CD14-positive monocyte (primary cell): ENCODE measurements at regions not wholly inside any gene's neighbourhood (a gene's known extent, or its start where the extent isn't known, plus 50 kb on each side); places are given as distances from the start of the nearest gene placed in this dataset.

ENCODE experiments used
- DNase-seq, 3 donors: peaks; one replicate each; pipeline ENCODE4 v3.0.0-alpha.2; 2011 to 2022
- H2AFZ ChIP-seq: 2 replicates; pipeline ENCODE4 v1.6.0; 2012; ENCODE audit warnings: mild to moderate bottlenecking, low read depth, low read length, inconsistent platforms; ENCODE audit not compliant: insufficient read depth, poor library complexity, severe bottlenecking
- H3K27ac ChIP-seq, 2 donors: 1 replicate in 1 of 2; 2 replicates in 1 of 2; pipeline ENCODE4 v1.5.1; 2012 to 2013; ENCODE audit warnings: low read length in 2 of 2, control low read depth in 1 of 2, inconsistent platforms in 1 of 2, low read depth in 1 of 2, mild to moderate bottlenecking in 1 of 2
- H3K27me3 ChIP-seq, 2 donors: one replicate each; pipeline versions ENCODE4 v1.6.0 to v1.6.1; 2011 to 2013; ENCODE audit warnings: low read length in 2 of 2; ENCODE audit not compliant: control insufficient read depth in 2 of 2, insufficient read depth in 2 of 2
- H3K36me3 ChIP-seq, 2 donors: replicated peaks in 1 of 2; 1 replicate in 1 of 2; 2 replicates in 1 of 2; pipeline versions ENCODE4 v1.5.1 to v1.6.1; 2012 to 2013; ENCODE audit warnings: low read length in 2 of 2, control low read depth in 1 of 2, inconsistent platforms in 1 of 2, mild to moderate bottlenecking in 1 of 2; ENCODE audit not compliant: insufficient read depth in 2 of 2, control insufficient read depth in 1 of 2
- H3K4me1 ChIP-seq, 2 donors: 1 replicate in 1 of 2; 2 replicates in 1 of 2; pipeline versions ENCODE4 v1.5.1 to v1.6.1; 2012 to 2013; ENCODE audit warnings: low read length in 2 of 2, control low read depth in 1 of 2, inconsistent platforms in 1 of 2, mild to moderate bottlenecking in 1 of 2, moderate library complexity in 1 of 2; ENCODE audit not compliant: insufficient read depth in 2 of 2, control insufficient read depth in 1 of 2
- H3K4me2 ChIP-seq: replicated peaks from 2 replicates; pipeline ENCODE3; 2012; ENCODE audit warnings: low read length, moderate library complexity, mild to moderate bottlenecking; ENCODE audit not compliant: poor library complexity, severe bottlenecking; ENCODE audit errors: extremely low read depth
- H3K4me3 ChIP-seq, 3 experiments: fragments of 200-600 bp in 1 of 3; sonication (generic) in 1 of 3; replicated peaks in 1 of 3; 1 replicate in 2 of 3; 2 replicates in 1 of 3; pipeline ENCODE4 v1.5.1; 2011 to 2013; ENCODE audit warnings: low read length in 3 of 3, mild to moderate bottlenecking in 3 of 3, control low read depth in 2 of 3, low read depth in 2 of 3, inconsistent platforms in 1 of 3, moderate library complexity in 1 of 3
- H3K79me2 ChIP-seq: 2 replicates; pipeline ENCODE4 v1.6.0; 2012; ENCODE audit warnings: mild to moderate bottlenecking, control low read depth, inconsistent platforms, low read length, moderate library complexity; ENCODE audit not compliant: insufficient read depth
- H3K9ac ChIP-seq: 2 replicates; pipeline ENCODE4 v1.6.0; 2017; ENCODE audit warnings: low read length, mild to moderate bottlenecking; ENCODE audit not compliant: insufficient read depth, poor library complexity, severe bottlenecking
- H3K9me3 ChIP-seq, 2 donors: replicated peaks in 1 of 2; 1 replicate in 1 of 2; 2 replicates in 1 of 2; pipeline versions ENCODE4 v1.5.1 to v1.6.1; 2012 to 2013; ENCODE audit warnings: low read length in 2 of 2, control low read depth in 1 of 2; ENCODE audit not compliant: control insufficient read depth in 1 of 2, insufficient read depth in 1 of 2
- H4K20me1 ChIP-seq: 2 replicates; pipeline ENCODE4 v1.6.0; 2012; ENCODE audit warnings: mild to moderate bottlenecking, low read length, control low read depth, moderate library complexity; ENCODE audit not compliant: insufficient read depth
- H3K27ac Mint-ChIP-seq, 7 donors: one replicate each; pipeline ENCODE4 v1.8.0; 2020; ENCODE audit warnings: mild to moderate bottlenecking in 7 of 7, mixed read lengths in 7 of 7, moderate library complexity in 6 of 7, inconsistent platforms in 2 of 7
- H3K27me3 Mint-ChIP-seq, 3 donors: one replicate each; pipeline ENCODE4 v1.8.0; 2021 to 2022; ENCODE audit warnings: low read depth in 3 of 3, mild to moderate bottlenecking in 3 of 3, mixed read lengths in 3 of 3, moderate library complexity in 3 of 3, inconsistent platforms in 1 of 3
- H3K36me3 Mint-ChIP-seq, 2 donors: one replicate each; pipeline ENCODE4 v1.8.0; 2020; ENCODE audit warnings: mixed read lengths in 2 of 2, inconsistent platforms in 1 of 2, mild to moderate bottlenecking in 1 of 2
- H3K4me1 Mint-ChIP-seq: one replicate; pipeline ENCODE4 v1.8.0; 2020; ENCODE audit warnings: mild to moderate bottlenecking, mixed read lengths
- H3K4me3 Mint-ChIP-seq, 2 donors: one replicate each; pipeline ENCODE4 v1.8.0; 2020; ENCODE audit warnings: mild to moderate bottlenecking in 2 of 2, mixed read lengths in 2 of 2, moderate library complexity in 1 of 2
- H3K9me3 Mint-ChIP-seq, 7 donors: one replicate each; pipeline ENCODE4 v1.8.0; 2020 to 2022; ENCODE audit warnings: mixed read lengths in 7 of 7, mild to moderate bottlenecking in 6 of 7, moderate library complexity in 6 of 7, inconsistent platforms in 2 of 7
- WGBS: methylation state at CpG from one replicate; pipeline ENCODE4 v1.1.5; 2013; ENCODE audit warnings: missing lambda C conversion rate; ENCODE audit not compliant: insufficient coverage; 5-methylcytosine and 5-hydroxymethylcytosine counted together
- intact Hi-C, 2 donors: fragments of 100-400 bp; cut with micrococcal nuclease; formaldehyde crosslinking; loops; one replicate each; pipeline versions ENCODE4 v1.15.0 to v1.15.1; 2023
- TF ChIP-seq, protein P1 (sequence below): fragments of 200-600 bp; IDR thresholded peaks from one replicate; pipeline ENCODE4 v1.8.0; 2022; ENCODE audit warnings: antibody characterized with exemption, mild to moderate bottlenecking

GRCh38 chr16:8113843-8114242, 476.5 kb downstream of the TMEM114 start:
- no peak overlapping the region for H3K27ac Mint-ChIP-seq
- intact Hi-C loops = no loop called here
- H3K27me3 Mint-ChIP-seq = no peaks in the 10 kb centered on the region
- no peak for DNase-seq
- Histone ChIP-seq H3K9me3 (peaks cover 16 to 31% of the 10 kb centered on the region in 2 donors), H2AFZ (no peak overlapping the region), H3K4me2 (no peak overlapping the region), H3K4me1 (no peaks in the 10 kb centered on the region), H3K36me3 (no peaks in the 10 kb centered on the region), H3K27me3 (no peaks in the 10 kb centered on the region), H4K20me1 (no peaks in the 10 kb centered on the region), H3K9ac (no peak overlapping the region), H3K27ac (no peak overlapping the region), H3K4me3 (no peak overlapping the region), H3K79me2 (no peaks in the 10 kb centered on the region)
- H3K36me3 Mint-ChIP-seq = no peaks in the 10 kb centered on the region
- TF ChIP-seq, protein P1, sequence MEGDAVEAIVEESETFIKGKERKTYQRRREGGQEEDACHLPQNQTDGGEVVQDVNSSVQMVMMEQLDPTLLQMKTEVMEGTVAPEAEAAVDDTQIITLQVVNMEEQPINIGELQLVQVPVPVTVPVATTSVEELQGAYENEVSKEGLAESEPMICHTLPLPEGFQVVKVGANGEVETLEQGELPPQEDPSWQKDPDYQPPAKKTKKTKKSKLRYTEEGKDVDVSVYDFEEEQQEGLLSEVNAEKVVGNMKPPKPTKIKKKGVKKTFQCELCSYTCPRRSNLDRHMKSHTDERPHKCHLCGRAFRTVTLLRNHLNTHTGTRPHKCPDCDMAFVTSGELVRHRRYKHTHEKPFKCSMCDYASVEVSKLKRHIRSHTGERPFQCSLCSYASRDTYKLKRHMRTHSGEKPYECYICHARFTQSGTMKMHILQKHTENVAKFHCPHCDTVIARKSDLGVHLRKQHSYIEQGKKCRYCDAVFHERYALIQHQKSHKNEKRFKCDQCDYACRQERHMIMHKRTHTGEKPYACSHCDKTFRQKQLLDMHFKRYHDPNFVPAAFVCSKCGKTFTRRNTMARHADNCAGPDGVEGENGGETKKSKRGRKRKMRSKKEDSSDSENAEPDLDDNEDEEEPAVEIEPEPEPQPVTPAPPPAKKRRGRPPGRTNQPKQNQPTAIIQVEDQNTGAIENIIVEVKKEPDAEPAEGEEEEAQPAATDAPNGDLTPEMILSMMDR = no peak
- H3K4me1 Mint-ChIP-seq = no peaks in the 10 kb centered on the region
- 100% methylated on average over 1 of the region's 3 CpGs for WGBS
- H3K9me3 Mint-ChIP-seq = peaks cover 15 to 30% (median 25%) of the 10 kb centered on the region in 7 donors
- H3K4me3 Mint-ChIP-seq = no peak overlapping the region

GRCh38 chr16:8110572-8111514, 479.5 kb downstream of the TMEM114 start:
- H3K36me3 Mint-ChIP-seq = no peaks in the 10 kb centered on the region
- Histone ChIP-seq H3K9ac (no peak overlapping the region), H3K27ac (no peak overlapping the region), H2AFZ (no peak overlapping the region), H3K79me2 (no peaks in the 10 kb centered on the region), H3K4me1 (no peaks in the 10 kb centered on the region), H3K36me3 (no peaks in the 10 kb centered on the region), H3K4me3 (no peak overlapping the region), H3K4me2 (no peak overlapping the region), H3K9me3 (peaks cover 8 to 14% of the 10 kb centered on the region in 2 donors), H3K27me3 (no peaks in the 10 kb centered on the region), H4K20me1 (no peaks in the 10 kb centered on the region)
- intact Hi-C loops = no loop called here
- TF ChIP-seq, protein P1 = no peak
- H3K9me3 Mint-ChIP-seq = peaks cover 15 to 26% (median 20%) of the 10 kb centered on the region in 7 donors
- peaks cover 2% of the 10 kb centered on the region for H3K4me1 Mint-ChIP-seq
- no peak overlapping the region for H3K27ac Mint-ChIP-seq
- no peak for DNase-seq
- H3K4me3 Mint-ChIP-seq = no peak overlapping the region
- 100% methylated on average over 1 of the region's 6 CpGs for whole genome bisulfite sequencing
- H3K27me3 Mint-ChIP-seq = no peaks in the 10 kb centered on the region
